A549 (cell line): ENCODE measurements at regions not wholly inside any gene's neighbourhood (a gene's known extent, or its start where the extent isn't known, plus 50 kb on each side); places are given as distances from the start of the nearest gene placed in this dataset.

Source experiments
- CEBPB ChIP-seq, 2 experiments: fragments of >200 bp in 1 of 2; sonication (Bioruptor Twin) in 1 of 2; formaldehyde crosslinking in 1 of 2; IDR thresholded peaks; 2 replicates each; pipeline ENCODE4 v1.6.1; 2012 to 2016
- CHD2 ChIP-seq: fragments of 150-350 bp; IDR thresholded peaks from 2 replicates; pipeline ENCODE4 v1.6.1; 2014; ENCODE audit warnings: low read length; ENCODE audit not compliant: partially characterized antibody
- EP300 ChIP-seq, 2 experiments: fragments of >200 bp; sonication (Bioruptor Twin); formaldehyde crosslinking; IDR thresholded peaks; 2 replicates in 1 of 2; 3 replicates in 1 of 2; pipeline ENCODE4 v1.6.1; 2016 to 2017
- HDAC2 ChIP-seq: fragments of 200-600 bp; sonication (generic); IDR thresholded peaks from 2 replicates; pipeline ENCODE4 v1.6.1; 2016
- KDM5A ChIP-seq: fragments of 200-600 bp; sonication (generic); IDR thresholded peaks from 2 replicates; pipeline ENCODE4 v1.6.1; 2016; ENCODE audit warnings: antibody characterized with exemption, mild to moderate bottlenecking
- RAD21 ChIP-seq, 2 experiments: fragments of >200 bp in 1 of 2; sonication (Bioruptor Twin) in 1 of 2; formaldehyde crosslinking in 1 of 2; IDR thresholded peaks in 1 of 2; conservative IDR thresholded peaks in 1 of 2; 2 replicates in 1 of 2; 3 replicates in 1 of 2; pipeline ENCODE4 v1.6.1; 2012 to 2018; ENCODE audit warnings: inconsistent platforms in 1 of 2
- RCOR1 ChIP-seq: fragments of 150-350 bp; IDR thresholded peaks from 2 replicates; pipeline ENCODE4 v1.6.1; 2014; ENCODE audit warnings: antibody characterized with exemption, low read length, low read depth
- TF ChIP-seq, protein P1 (sequence below): fragments of 200-600 bp; sonication (generic); IDR thresholded peaks from 2 replicates; pipeline ENCODE4 v1.6.1; 2016; ENCODE audit warnings: antibody characterized with exemption, mild to moderate bottlenecking, moderate library complexity
- TF ChIP-seq, protein P2 (sequence below): fragments of >200 bp; sonication (Bioruptor Twin); formaldehyde crosslinking; IDR thresholded peaks from 3 replicates; pipeline ENCODE4 v1.5.1; 2016
- TF ChIP-seq, protein P3 (sequence below): IDR thresholded peaks from 2 replicates; pipeline ENCODE4 v1.6.1; 2012; ENCODE audit warnings: low read depth, borderline replicate concordance
- TF ChIP-seq, protein P4 (sequence below): IDR thresholded peaks from 2 replicates; pipeline ENCODE4 v1.6.1; 2012

DNA sequence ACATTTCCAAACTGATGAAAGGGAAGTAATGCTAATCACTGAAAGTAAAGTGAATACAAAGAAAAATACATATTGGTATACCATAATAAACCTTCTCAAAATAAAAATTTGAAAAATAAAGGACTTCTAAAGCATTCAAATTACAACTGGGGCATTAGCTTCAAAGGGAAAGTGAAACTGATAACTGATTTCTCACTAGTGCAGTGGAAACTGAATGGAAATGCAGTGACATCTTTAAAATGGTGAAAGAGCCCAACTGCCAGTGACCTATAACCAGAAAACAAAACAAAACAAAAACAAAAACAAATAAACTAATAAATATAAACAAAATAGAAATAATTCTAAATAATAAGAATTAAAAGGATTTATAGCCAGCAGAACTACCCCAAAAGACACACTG, 297.5 kb upstream of the GRIN3A start:
- TF ChIP-seq KDM5A (no peak), CEBPB (IDR thresholded peaks at IDR 0.05) (no peak), RCOR1 (no peak), EP300 (IDR thresholded peaks at IDR 0.05) (no peak), CHD2 (no peak), HDAC2 (no peak), RAD21 (conservative IDR thresholded peaks at IDR 0.05 in 1 of 2, IDR thresholded peaks at IDR 0.05 in 1 of 2) (no peak)
- TF ChIP-seq, protein P1, sequence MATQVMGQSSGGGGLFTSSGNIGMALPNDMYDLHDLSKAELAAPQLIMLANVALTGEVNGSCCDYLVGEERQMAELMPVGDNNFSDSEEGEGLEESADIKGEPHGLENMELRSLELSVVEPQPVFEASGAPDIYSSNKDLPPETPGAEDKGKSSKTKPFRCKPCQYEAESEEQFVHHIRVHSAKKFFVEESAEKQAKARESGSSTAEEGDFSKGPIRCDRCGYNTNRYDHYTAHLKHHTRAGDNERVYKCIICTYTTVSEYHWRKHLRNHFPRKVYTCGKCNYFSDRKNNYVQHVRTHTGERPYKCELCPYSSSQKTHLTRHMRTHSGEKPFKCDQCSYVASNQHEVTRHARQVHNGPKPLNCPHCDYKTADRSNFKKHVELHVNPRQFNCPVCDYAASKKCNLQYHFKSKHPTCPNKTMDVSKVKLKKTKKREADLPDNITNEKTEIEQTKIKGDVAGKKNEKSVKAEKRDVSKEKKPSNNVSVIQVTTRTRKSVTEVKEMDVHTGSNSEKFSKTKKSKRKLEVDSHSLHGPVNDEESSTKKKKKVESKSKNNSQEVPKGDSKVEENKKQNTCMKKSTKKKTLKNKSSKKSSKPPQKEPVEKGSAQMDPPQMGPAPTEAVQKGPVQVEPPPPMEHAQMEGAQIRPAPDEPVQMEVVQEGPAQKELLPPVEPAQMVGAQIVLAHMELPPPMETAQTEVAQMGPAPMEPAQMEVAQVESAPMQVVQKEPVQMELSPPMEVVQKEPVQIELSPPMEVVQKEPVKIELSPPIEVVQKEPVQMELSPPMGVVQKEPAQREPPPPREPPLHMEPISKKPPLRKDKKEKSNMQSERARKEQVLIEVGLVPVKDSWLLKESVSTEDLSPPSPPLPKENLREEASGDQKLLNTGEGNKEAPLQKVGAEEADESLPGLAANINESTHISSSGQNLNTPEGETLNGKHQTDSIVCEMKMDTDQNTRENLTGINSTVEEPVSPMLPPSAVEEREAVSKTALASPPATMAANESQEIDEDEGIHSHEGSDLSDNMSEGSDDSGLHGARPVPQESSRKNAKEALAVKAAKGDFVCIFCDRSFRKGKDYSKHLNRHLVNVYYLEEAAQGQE = no peak
- TF ChIP-seq, protein P2, sequence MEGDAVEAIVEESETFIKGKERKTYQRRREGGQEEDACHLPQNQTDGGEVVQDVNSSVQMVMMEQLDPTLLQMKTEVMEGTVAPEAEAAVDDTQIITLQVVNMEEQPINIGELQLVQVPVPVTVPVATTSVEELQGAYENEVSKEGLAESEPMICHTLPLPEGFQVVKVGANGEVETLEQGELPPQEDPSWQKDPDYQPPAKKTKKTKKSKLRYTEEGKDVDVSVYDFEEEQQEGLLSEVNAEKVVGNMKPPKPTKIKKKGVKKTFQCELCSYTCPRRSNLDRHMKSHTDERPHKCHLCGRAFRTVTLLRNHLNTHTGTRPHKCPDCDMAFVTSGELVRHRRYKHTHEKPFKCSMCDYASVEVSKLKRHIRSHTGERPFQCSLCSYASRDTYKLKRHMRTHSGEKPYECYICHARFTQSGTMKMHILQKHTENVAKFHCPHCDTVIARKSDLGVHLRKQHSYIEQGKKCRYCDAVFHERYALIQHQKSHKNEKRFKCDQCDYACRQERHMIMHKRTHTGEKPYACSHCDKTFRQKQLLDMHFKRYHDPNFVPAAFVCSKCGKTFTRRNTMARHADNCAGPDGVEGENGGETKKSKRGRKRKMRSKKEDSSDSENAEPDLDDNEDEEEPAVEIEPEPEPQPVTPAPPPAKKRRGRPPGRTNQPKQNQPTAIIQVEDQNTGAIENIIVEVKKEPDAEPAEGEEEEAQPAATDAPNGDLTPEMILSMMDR = no peak
- TF ChIP-seq, protein P3, sequence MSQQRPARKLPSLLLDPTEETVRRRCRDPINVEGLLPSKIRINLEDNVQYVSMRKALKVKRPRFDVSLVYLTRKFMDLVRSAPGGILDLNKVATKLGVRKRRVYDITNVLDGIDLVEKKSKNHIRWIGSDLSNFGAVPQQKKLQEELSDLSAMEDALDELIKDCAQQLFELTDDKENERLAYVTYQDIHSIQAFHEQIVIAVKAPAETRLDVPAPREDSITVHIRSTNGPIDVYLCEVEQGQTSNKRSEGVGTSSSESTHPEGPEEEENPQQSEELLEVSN = no peak
- TF ChIP-seq, protein P4, sequence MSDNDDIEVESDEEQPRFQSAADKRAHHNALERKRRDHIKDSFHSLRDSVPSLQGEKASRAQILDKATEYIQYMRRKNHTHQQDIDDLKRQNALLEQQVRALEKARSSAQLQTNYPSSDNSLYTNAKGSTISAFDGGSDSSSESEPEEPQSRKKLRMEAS = no peak
